HS-27A (cell line): ENCODE measurements at regions not wholly inside any gene's neighbourhood (a gene's known extent, or its start where the extent isn't known, plus 50 kb on each side); places are given as distances from the start of the nearest gene placed in this dataset.
A peak's percentile ranks its signal among the peaks of the same experiment; 100 is the strongest.

Experiments used
- DNase-seq: peaks from one replicate; pipeline ENCODE4 v3.0.0-alpha.2; 2012; ENCODE audit warnings: low read depth, missing footprints

DNA sequence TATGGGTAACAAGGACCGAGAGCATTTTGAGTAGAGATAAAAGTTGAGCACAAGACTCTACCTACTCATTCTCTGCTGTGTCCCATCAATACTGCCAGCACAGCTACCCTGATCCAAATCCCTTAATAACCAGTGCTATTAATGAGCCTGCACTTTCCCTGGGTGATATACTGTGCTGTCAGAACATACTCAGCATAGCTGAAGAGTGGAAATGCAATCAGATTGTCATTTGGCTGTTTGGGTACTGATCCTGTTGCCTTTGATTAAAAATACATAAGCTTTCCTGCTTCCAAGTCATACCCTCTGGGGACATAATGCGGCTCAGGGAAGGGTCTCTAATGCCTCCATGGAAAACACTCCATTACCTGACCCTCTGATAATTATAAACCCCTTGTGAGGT, 917.5 kb downstream of the SQOR start:
- no peak for DNase-seq

DNA sequence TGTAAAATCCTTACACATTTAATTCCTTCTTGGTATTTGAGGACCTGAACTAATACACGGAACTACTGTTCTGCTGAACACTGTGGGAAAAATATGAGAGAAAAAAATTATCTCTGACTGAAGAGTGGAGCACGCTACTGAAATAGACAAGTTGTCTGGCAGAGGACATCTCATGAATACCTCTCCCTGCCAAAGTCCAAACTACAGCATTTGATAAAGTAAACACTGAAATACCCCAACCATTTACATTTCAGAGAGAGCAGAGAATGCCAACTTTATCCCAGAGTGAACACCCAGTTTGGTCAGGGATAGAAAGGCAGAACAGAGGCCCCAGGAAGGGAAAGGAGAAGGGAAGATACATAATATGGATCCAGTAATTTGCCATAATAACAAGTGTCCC, 920.7 kb downstream of the SQOR start:
- no peak for DNase-seq

DNA sequence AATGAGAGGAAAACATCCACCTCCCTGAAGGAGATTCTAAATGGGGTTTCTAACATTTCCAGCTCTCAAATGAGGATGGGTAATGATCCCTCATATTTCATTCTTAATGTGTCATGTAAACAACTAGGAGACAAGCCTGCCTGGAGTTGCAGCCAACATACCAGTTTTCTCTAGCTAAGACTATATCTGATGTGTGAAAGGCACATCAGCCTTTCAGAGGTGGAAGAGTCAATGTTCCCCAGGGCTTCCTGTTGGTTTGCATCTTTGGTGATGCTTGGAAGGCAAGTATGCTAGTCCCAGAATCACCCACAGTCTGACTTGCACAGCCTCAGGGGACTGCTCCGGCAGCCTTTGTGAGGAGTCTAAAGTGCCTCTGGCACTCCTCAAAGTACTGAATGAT, 921.2 kb downstream of the SQOR start:
- DNase-seq: no peak

DNA sequence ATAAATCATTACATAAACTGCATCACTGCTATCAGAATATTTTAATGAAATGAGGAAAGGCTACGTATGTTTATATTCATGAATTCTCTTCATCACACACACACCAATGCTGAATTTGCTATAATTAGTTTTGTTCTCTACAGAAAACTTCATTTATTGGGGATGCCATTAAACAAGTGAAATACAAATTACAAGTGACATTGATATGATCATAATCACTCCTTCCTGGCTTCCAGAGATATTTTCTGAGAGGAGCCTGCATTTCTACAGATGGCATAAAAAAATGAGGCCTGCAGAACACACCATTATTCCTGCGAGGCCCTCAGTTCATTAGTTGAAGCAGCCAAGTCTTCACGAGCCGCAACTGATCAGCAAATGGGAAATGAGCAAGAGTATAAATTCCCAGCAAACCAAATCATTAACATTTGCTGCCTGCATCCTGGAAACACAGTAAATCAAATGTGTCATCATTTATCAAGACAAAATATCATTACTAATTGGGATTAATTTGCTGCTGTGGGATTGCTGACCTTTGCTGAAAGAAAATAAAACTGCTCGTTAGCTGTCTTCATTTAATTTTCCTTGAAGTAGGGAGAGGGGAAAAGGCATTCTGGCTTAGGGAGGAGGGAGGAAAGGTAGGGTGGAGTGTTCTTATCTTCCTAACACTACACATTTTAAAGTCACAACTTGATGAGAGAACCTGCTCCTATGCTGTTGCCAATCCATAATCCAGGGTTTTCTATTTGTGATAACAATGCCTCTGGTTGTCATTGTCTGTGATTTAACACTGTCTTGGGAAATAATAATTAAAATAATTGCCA, 921.9 kb downstream of the SQOR start:
- no peak for DNase-seq

DNA sequence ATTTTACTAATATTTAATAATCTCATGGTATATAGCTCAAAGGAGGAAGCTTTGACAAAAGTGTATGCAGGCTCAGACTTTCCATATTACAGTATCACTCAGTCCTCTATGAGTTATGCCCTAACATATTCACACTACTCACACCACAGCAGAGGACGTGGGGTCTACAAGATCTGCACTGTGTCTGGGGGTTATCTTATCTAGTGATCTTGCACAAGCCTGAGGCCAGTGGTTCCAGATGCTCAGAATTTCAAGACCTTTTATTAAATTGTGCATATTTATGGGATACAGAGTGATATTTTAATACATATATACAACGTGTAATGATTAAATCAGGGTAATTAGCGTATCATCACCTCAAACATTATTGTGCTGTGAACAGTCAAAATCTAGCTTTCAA, 933.1 kb downstream of the SQOR start:
- DNase-seq: no peak

DNA sequence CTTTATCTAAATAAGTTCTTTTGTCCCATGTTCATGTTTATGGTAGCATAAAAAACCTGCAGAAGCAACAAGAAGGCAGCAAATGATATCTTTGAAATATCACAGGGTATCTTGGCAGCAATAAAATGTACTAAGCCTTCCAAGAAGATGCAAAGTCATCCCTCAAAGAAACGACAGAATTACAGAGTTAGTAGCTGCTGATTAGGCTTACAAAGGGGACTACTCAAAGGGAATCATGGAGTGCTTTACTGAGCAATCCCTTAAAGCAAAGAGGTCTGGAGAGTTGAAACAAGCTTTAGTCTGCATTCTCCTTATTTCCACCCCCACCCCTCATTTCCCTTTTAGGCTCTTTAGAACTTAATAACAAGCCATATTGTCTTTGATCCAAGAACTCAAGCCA, 935.0 kb downstream of the SQOR start:
- DNase-seq: no peak

DNA sequence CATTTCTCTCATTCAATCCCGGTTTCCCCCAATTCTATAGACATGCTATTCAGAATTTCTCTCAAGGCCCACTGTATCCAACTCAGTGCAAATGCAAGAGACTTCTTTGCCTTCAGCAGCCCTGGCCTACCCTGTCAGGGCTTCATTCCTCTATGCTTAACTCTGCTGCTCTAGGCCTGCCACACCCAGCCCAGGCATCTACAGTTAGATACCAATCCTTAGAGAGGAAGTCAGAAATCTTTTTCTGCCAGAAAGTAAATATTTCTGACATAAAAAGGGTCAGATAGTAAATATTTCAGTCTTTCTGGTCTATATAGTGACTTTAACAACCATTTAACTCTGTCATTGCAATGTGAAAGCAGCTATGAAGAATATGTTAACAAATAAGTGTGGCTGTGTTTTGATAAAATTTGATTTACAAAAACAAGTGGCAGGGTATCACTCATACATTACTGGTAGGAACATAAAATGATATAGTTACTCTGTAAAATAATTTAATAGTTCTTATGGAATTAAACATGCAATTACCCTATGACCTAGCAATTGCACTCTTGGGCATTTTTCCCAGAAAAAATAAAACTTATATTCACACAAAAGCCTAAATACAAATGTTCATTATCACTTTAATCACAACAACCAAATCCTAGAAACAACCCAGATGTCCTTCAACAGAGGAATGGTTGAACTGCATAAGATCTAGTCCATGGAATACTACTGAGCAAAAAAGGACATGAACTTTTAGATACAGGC, 942.0 kb downstream of the SQOR start:
- peak; percentile 11 for DNase-seq

DNA sequence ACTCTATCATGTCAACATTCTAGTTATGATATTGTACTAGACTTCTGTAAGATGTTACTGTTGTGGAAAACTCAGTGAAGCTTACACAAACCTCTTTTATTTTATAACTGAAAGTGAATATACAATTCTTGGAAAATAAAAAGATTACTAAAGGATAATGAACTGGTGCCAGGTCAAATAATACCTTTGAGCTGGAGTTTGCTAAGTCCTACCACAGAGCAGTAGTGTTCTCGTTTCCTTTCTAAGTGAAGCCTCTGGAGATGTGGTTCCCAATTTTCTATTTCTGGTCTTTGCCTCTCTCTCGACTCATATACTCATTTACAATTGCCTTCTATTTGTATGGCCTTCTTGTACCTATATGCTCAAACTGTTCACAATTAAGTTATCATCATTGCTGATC, 942.9 kb downstream of the SQOR start:
- no peak for DNase-seq

DNA sequence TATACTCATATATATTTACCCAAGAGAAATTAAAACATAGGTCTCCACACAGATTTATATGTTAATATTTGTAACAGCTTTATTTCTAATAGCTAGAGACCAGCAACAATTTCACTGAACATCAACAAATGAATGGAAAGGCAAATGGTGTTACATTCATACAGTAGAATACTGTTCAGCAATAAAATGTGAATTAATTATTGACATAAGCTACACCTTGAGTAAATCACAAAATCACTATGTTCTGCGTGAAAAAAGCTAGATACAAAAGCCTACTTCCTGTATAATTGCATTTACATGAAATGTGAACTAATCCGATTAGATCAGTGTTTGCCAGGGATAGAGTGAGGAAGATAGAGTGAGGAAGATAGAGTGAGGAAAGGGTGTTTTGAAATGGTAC, 945.7 kb downstream of the SQOR start:
- no peak for DNase-seq

DNA sequence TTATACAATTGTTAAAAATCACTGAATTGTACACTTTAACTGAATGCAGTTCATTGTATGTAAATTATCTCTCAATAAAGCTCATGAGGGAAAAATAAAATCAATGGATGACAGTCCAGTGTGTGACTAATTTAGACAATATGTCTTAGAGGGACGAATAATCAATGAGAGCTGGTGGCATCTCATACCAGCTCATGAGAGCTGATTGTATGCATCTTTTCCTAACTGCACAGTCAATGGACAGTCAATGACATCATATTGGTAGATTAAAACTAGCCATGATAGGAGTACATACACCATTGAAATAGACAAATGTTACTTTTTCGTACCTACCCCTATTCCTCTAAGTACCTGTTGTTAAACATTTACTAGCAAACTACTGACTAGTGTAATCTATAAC, 946.1 kb downstream of the SQOR start:
- no peak for DNase-seq

DNA sequence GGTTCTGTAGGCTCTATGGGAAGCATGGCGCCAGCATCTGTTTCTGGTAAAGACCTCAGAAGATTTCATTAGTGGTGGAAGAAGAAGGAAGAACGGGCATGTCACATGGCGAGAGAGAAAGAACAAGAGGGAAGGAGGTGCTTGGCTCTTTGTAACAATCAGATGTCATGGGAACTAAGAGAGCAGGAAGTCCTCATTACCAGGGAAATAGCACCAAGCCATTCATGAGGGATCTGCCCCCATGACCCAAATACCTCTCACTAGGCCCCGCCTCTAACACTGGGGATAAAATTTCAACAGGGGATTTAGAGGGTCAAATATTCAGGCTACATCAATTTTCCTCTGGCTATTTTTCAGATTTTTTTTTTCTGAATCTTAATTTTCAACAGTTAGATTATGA, 954.3 kb downstream of the SQOR start:
- no peak for DNase-seq

DNA sequence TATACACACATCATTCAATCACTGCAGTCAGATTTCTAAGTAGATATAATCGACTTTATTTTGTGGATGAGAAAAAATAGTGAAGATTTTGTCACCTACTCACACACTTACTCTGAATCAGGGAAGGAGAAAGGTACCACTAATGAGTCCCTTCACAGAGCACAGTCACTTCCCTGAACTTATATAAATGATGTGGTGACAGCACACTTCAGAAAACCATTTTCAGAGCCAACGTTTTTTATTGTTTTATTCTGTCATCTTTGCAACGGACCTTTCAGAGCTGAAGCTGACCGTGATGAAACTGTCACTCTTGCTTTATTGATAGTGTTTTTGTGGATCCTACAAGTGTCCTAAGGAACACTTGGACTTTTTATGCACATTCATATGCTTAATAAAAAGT, 956.6 kb downstream of the SQOR start:
- DNase-seq: no peak

DNA sequence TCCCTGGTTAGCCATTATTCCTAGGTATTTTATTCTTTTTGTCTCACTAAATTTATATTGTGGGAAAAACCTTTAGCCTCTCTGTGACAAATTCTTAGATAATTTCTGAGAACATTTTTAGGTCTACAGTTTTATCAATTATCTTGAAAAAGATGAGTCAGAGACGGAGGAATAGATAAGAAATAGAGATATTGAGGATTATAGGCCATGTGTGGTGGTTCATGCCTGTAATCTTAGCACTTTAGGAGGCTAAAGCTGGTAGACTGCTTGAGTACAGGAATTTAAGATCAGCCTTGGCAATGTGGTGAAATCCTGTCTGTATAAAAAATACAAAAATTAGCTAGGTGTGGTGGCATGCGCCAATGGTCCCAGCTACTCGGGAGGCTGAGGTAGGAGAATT, 960.2 kb downstream of the SQOR start:
- DNase-seq: no peak

DNA sequence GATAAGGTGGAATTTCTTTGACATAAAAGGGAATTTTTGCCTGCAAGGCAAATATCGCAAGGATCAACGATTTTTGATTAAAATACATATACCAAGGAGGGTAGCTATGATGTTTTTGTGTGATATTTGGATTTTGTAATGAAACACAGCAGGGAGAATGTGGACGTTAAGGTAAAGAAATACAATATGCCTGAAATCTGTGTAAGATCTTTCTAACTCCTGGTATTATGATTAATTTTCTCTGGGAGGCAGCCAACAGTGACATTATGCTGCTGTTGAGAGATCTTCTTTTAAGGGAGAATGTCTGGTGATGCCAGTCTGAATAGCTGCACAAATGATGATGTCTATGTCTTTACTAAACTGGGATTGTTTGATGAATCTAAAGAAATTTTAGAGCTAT, 972.2 kb downstream of the SQOR start:
- DNase-seq: no peak

DNA sequence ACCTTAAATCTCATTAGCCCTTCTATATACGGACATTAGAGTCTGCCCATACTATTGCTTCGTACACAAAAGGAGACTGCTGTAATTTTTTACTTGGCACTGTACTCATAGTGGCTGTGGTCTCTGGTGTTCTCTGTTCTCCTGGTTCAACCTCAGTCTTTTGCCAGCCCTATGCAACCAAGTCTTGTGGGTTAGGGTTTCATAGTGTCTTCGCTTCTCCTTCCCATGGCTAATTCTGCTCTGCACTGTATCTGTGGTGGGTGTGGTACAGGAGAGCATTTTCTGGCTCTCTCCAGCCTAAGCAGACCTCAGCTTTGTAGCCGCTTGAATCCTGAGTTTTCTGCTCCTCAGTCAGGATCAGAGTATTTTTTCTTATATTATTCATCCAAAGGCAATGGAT, 981.2 kb downstream of the SQOR start:
- no peak for DNase-seq

DNA sequence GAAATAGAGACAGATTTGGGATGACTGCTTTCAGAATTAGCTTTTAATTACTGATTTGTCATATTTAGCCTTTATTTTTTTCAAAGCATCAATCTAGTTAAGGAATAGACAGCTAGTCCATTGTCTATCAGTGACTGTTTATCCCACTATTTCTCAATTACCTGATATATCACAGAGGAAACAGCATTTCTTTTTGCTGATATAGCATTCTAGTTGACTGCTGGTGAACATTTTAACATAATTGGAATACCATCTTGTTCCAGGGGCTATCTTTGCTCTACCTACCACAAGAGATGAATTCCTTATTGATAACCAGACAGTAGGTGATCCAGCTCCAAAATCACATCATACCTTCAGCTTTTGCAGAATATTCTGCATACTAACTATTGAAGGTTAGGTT, 982.7 kb downstream of the SQOR start:
- no peak for DNase-seq

DNA sequence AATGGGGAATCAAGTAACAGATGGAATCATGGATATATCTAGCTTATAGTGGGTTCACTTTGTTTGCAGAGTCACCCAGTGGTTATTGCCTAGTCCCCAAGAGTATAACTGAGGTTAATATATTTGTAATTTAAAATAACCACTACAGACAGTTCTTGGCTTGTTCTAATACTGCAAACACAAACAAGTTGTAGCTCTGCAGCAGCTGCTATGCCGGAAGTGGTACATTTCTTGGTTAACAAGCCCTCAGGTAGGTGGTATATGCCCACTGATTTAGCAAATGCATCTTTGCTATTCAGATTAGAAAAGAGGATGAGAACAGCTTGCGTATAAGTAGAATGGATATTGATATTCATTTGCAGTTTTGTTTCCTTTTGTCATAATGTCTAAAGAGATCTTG, 984.2 kb downstream of the SQOR start:
- no peak for DNase-seq

DNA sequence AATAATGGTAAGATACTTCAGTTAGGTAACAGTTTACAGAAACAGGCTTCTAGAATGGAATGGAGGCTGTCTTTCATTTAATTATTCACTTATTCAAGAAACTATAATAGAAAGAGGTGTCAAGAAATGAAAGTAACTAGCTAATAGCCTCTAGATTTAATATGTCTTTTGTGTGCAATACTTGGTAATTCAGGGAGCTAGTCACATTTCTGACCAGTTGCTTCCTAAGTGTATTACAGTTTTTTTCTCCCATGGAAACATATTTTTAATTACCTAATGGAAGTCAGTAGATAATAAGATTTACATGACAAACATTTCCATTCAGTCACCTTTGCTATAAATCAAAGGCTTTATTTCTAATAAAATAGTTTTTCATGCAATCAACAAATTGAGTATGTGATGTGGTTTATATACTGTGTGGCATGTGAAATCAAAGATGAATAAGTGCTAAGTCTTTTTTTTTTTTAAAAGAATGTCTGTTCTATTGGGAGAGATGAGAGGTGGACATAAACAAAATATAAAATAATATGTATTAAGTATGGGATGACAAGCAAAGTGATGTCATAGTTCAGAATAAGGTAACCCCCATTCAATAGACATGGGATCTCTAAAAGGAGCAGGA, 985.7 kb downstream of the SQOR start:
- DNase-seq: no peak

DNA sequence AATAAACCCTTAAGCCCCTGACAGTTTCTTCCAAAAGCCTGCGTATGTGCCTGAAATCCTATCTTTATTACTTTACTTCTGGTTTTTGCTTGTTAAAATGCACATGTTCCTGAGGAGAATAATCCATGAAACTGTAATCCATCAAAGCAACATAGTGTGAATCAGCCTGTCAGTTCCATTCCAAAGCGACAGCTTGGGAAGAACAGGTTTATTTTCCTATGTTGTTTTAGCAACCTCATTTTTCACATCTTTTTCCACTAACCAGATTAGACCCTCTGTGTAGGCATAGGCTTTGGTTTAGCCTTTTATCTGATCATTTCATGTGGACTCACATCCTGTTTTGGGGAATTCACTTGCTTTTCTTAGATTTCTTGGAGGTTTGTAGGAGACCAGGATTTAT, 988.0 kb downstream of the SQOR start:
- DNase-seq: no peak

DNA sequence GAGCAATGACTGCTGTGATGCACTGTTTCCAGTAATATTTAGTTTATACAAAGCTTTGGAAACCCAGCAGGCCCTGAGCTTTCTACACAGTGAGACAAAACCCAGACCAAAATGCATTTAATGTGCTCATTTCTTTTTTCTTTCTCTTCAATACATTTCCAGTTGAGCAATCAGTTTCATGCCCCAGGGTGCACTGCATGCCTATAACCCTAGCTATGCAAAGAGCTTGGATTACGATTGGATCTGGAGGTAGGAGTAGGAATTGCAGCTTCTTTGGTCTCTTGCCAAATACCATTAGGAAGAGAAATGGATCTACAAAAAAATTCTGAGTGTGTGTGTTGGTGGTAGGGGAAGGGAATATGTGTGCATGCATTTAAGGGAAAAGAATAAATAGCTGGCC, 1001.4 kb downstream of the SQOR start:
- no peak for DNase-seq

DNA sequence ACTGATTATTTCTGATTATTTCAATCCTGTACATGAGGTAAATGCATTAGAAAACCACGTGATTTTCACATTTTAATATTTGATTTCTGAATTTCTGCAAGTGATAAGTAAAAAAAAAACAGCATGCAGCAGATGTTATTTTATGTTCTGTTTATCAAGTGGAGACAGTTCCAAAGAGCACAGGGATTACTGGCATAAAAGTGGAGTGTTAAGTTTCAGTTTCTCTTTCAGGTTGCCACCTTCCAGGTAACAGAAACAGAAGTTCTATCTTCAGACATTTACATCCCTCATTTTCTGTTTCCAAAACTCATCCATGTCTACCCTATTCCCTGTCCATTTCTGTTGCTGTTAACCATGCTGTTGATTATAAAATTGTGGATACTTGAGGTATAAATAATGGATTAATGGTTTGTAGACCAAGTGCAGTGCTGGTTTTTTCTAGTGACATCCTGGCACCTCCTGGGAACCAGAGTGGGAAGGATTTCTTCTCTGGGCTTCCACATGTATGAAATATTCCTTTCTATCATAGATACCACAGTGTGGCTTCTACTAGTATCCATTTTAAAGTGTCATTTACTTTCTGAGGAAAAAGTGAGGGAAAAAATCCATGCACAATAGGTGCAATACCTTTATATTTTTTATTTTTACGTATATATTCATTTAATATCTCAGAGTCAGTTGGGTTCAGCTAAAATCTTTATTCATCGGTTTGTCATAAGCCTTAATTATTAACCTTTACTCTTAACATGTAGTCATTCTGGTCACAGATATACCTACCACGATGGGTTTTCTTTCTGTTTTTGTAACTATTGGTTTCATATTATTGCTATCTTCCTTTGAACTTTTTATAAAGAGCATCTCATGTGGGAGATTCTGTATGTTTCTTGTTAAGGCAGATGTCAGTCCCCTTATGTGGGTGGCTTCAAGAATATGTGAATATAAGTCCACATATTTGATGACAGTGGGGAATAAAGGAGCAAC, 1010.0 kb downstream of the SQOR start:
- no peak for DNase-seq

DNA sequence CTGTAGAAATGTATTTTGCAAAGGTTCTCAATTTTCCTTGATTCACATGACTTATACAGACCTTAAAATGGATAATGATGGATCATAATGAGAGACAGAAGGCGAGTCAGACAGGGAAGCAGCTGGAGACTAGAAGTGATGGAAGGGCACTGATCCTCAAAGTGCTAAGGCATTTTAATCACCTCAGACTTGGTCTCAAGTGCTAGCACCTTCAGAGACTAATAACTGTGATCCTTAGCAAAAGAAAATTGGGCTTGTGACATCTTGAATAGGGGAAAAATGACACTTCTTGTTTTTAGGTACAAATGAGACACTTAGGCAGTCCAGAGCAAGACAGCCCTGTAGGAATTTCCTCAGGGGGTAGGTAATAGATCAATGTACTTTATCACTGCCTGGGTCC, 1011.7 kb downstream of the SQOR start:
- no peak for DNase-seq
